Colonic mucosa (tissue), 4 donors: ENCODE measurements at regions not wholly inside any gene's neighbourhood (a gene's known extent, or its start where the extent isn't known, plus 50 kb on each side); places are given as distances from the start of the nearest gene placed in this dataset.
A peak's percentile ranks its signal among the peaks of the same experiment; 100 is the strongest.

Experiments used
- DNase-seq: peaks from one replicate; pipeline ENCODE4 v3.0.0-alpha.2; 2020
- H3K27ac ChIP-seq: fragments of 200-600 bp; one replicate; pipeline ENCODE4 v1.8.0; 2021
- H3K27me3 ChIP-seq: fragments of 200-600 bp; one replicate; pipeline ENCODE4 v1.8.0; 2021
- H3K36me3 ChIP-seq: fragments of 200-600 bp; one replicate; pipeline ENCODE4 v1.8.0; 2021
- H3K4me1 ChIP-seq: fragments of 200-600 bp; one replicate; pipeline ENCODE4 v1.8.0; 2021; ENCODE audit warnings: mild to moderate bottlenecking
- H3K4me3 ChIP-seq: fragments of 200-600 bp; one replicate; pipeline ENCODE4 v1.8.0; 2021
- H3K9ac ChIP-seq, 2 donors: one replicate each; pipeline ENCODE4 v1.7.0; 2013; ENCODE audit warnings: control low read depth in 2 of 2, low read depth in 2 of 2, low read length in 2 of 2
- H3K9me3 ChIP-seq: fragments of 200-600 bp; one replicate; pipeline ENCODE4 v1.8.0; 2021
- CTCF ChIP-seq: fragments of 200-600 bp; IDR thresholded peaks from one replicate; pipeline ENCODE4 v1.8.0; 2022; ENCODE audit warnings: antibody characterized with exemption, mild to moderate bottlenecking
- intact Hi-C: fragments of 100-400 bp; cut with DNase I; formaldehyde crosslinking; loops from one replicate; pipeline ENCODE4 v1.14.1; 2022
- donor health status: healthy.
- donor health status: DM: no; HTN: no; CAD: no.
- donor health status: DM: no; HTN: no; CAD: no.

DNA sequence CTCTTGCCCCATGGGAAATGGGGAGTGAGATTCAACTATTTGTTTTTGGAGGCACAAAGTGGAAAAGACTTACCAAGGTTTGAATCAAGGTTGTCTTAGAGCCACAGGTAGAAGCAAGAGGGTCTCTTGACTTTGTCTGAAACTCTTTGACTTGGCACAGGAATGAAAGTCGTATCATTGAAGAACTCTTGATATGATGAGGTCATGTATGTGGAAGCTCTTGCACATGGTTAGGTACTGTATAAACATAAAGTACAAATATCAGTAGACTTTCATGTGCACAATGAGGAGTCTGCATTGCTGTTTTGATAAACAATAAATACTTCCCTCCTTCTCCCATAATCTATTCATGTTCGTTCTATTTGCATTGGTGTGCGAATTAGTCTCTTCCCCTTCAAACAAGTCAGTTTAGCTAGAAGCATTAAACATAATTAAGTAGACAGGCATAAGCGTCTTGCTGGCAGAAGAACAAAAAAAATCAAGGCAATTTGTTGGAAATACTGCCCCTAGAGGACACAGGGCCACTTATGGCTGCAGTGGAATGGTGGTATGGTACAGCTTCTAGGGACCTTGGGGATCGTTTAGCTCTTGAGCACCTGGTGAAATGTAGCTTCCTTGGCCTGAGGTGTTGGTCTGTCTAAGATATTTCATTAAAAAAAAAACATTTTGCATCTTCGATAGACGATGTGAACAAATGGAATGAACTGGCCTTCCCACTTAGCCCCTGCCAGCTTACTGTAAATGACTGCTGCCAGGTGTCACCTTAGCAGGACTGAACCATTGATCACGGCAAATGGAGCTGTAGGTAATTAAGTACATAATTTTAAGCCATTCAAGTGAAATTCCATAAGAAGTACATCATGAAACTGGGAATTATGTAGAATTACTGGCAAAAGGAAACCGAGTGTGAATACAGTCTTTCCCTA lies 218.0 kb upstream of the GALNT2 start:
- TF ChIP-seq CTCF = peak; percentile 37
- peaks cover 7% of the 10 kb centered on the region for H3K4me1 ChIP-seq
- no peak overlapping the region for H3K27ac ChIP-seq
- no peaks in the 10 kb centered on the region for H3K27me3 ChIP-seq
- no peaks in the 10 kb centered on the region for H3K36me3 ChIP-seq
- DNase-seq = no peak
- intact Hi-C loops = no loop called here
- no peak overlapping the region for H3K9ac ChIP-seq
- no peak overlapping the region for H3K4me3 ChIP-seq
- H3K9me3 ChIP-seq = no peaks in the 10 kb centered on the region

DNA sequence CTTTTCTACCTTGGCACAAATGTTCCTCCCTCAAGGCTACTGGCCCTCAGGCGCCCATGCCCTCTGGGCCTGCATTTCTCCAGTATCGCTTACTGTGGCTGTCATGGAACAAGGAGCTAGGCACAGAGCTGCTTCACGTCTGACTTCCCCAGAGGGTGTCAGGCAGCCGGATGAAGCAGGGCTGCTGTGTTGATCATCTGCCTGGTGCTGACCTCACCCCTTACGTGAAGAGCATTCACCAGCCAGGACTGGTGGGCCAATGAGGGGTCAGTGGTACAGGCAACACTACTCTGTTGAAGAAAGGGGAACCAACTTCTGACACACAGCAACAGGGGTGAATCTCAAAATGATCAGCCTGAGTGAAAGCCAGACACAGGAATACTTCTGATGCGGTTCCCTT lies 215.5 kb upstream of the GALNT2 start:
- Histone ChIP-seq H3K9ac (no peak overlapping the region), H3K9me3 (no peaks in the 10 kb centered on the region), H3K4me3 (no peak overlapping the region), H3K36me3 (no peaks in the 10 kb centered on the region), H3K27ac (no peak overlapping the region), H3K27me3 (no peaks in the 10 kb centered on the region), H3K4me1 (no peaks in the 10 kb centered on the region)
- no peak for DNase-seq
- TF ChIP-seq CTCF = no peak
- intact Hi-C loops = no loop called here

DNA sequence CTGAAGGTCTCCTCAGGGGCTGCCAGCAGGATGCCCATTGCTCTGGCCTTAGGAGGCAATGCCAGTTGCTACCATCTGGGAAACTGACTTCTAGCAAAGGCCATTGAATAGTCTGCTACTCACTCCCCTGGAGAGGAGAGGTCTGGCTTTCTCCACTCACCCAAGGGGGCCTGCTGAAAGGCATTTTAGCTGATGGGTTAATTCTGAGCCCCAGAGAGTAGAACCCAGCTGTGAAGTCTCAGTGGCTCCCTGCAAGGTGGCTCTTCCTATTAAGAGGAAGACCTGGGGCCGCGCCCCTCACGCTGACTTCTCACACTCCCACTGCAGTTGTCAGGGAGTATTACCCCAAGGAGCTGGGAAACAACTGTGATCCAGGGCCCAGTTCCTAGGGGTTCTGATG lies 213.3 kb upstream of the GALNT2 start:
- Histone ChIP-seq H3K9ac (no peak overlapping the region), H3K9me3 (no peaks in the 10 kb centered on the region), H3K4me3 (no peak overlapping the region), H3K36me3 (no peaks in the 10 kb centered on the region), H3K4me1 (no peaks in the 10 kb centered on the region), H3K27me3 (no peaks in the 10 kb centered on the region), H3K27ac (no peak overlapping the region)
- intact Hi-C loops = no loop called here
- no peak for TF ChIP-seq CTCF
- no peak for DNase-seq

DNA sequence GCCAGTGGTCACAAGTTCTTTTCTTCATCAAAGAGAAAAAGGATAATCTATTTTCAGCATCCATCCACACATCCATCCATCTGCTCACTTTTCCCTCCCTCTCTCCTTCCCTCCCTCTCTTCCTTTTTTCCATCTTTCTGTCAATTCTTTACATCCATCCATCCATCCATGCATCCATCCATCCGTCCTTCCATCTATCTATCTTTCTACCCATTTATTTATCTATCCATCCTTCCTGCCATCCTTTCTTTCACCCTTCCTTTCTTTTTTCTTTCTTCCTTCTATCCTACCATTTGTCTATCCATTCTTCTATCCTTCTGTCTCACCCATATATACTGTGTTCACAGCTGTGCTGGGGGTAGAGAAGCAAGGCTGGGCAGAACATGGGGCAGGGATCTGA lies 212.4 kb upstream of the GALNT2 start:
- Histone ChIP-seq H3K27me3 (no peaks in the 10 kb centered on the region), H3K36me3 (no peaks in the 10 kb centered on the region), H3K9me3 (no peaks in the 10 kb centered on the region), H3K9ac (no peak overlapping the region), H3K4me3 (no peak overlapping the region), H3K4me1 (no peaks in the 10 kb centered on the region), H3K27ac (no peak overlapping the region)
- no peak for DNase-seq
- intact Hi-C loops = no loop called here
- TF ChIP-seq CTCF = no peak

GRCh38 chr1:229856009-229856650 lies 210.9 kb upstream of the GALNT2 start:
- Histone ChIP-seq H3K27me3 (no peaks in the 10 kb centered on the region), H3K9ac (no peak overlapping the region), H3K9me3 (no peaks in the 10 kb centered on the region), H3K27ac (no peak overlapping the region), H3K4me1 (no peaks in the 10 kb centered on the region), H3K36me3 (no peaks in the 10 kb centered on the region), H3K4me3 (no peak overlapping the region)
- DNase-seq = no peak
- no peak for TF ChIP-seq CTCF
- intact Hi-C loops = no loop called here
